ENCODE measurements at regions not wholly inside any gene's neighbourhood (a gene's known extent, or its start where the extent isn't known, plus 50 kb on each side); places are given as distances from the start of the nearest gene placed in this dataset.

GRCh38 chr6:71733970-71734899 is 152.1 kb upstream of the RIMS1 start:
- intact Hi-C loops (cut with DNase I) = no loop called here

DNA sequence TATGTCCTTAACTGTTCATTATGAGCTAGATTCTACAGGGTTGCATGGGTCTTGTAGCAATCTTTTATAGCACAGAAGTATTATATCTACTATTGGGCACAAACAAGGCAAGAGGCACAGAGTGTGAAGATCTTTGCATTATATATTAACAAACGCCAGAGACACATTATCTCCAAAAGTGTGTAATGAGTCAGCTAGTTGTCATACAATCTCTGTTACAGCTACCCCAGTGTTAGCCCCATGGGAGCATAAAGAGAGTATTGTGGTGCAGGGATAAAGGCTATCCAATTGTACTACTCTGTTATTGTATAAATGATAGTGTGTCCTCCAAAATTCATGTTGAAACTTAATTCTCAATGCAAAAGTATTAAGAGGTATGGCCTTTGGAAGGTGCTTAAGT is 148.4 kb upstream of the RIMS1 start:
- intact Hi-C loops (cut with DNase I) = no loop called here

More at GRCh38 chr6:71733970-71734899, 152.1 kb upstream of the RIMS1 start:
- Histone ChIP-seq H3K9ac (ENCODE audit: low read depth in 2 of 2, low read length in 2 of 2) (no peak overlapping the region), H3K27me3 (no peaks in the 10 kb centered on the region), H3K36me3 (no peaks in the 10 kb centered on the region), H3K4me3 (no peak overlapping the region), H3K4me1 (no peaks in the 10 kb centered on the region), H3K9me3 (no peaks in the 10 kb centered on the region), H3K27ac (no peak overlapping the region)
- DNase-seq = no peak
- no peak for TF ChIP-seq CTCF (IDR thresholded peaks at IDR 0.05)

DNA sequence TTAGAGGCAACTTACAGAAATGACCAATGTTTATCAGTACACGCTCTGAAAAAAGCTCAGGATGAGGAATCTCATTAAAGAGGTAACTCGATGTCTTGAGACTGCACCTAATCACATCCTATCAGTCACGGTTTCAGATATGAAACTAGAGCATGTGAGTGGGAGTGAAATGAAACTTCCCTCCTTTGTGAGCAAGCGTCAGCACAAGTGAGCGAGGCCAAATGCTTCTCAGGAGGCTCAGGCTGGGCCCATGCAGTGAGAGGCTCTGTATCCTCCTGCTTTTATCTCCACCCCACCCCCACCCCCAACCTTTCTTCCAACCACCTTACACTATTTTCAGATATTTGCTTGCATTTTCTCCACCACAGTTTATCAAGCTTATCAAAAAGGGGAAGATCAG is 140.8 kb upstream of the RIMS1 start:
- Histone ChIP-seq H3K9me3 (no peaks in the 10 kb centered on the region), H3K27me3 (no peaks in the 10 kb centered on the region), H3K27ac (no peak overlapping the region), H3K4me1 (no peaks in the 10 kb centered on the region), H3K9ac (ENCODE audit: low read depth in 2 of 2, low read length in 2 of 2) (no peak overlapping the region), H3K4me3 (no peak overlapping the region), H3K36me3 (no peaks in the 10 kb centered on the region)
- no peak for TF ChIP-seq CTCF (IDR thresholded peaks at IDR 0.05)
- no peak for DNase-seq
- intact Hi-C loops (cut with DNase I) = no loop called here

More for the DNA sequence above, 148.4 kb upstream of the RIMS1 start:
- Histone ChIP-seq H3K9me3 (no peaks in the 10 kb centered on the region), H3K4me3 (no peak overlapping the region), H3K27me3 (no peaks in the 10 kb centered on the region), H3K27ac (no peak overlapping the region), H3K4me1 (no peaks in the 10 kb centered on the region), H3K9ac (ENCODE audit: low read depth in 2 of 2, low read length in 2 of 2) (no peak overlapping the region), H3K36me3 (no peaks in the 10 kb centered on the region)
- TF ChIP-seq CTCF (IDR thresholded peaks at IDR 0.05) = no peak
- no peak for DNase-seq

- no peak overlapping the region for H3K27ac ChIP-seq
- H3K9ac ChIP-seq (ENCODE audit: low read depth in 2 of 2, low read length in 2 of 2) = no peak overlapping the region
- H3K9me3 ChIP-seq = no peaks in the 10 kb centered on the region
- TF ChIP-seq CTCF (IDR thresholded peaks at IDR 0.05) = no peak
- no peaks in the 10 kb centered on the region for H3K4me1 ChIP-seq
- DNase-seq = no peak
- intact Hi-C loops (cut with DNase I) = no loop called here
- H3K27me3 ChIP-seq = no peaks in the 10 kb centered on the region
- H3K4me3 ChIP-seq = no peak overlapping the region
- H3K36me3 ChIP-seq = no peaks in the 10 kb centered on the region
Measured at GRCh38 chr6:71766146-71766760, 120.1 kb upstream of the RIMS1 start.

GRCh38 chr6:71766796-71767195 is 119.6 kb upstream of the RIMS1 start:
- H3K27ac ChIP-seq = no peak overlapping the region

More at GRCh38 chr6:71766796-71767195, 119.6 kb upstream of the RIMS1 start:
- no peak for DNase-seq
- Histone ChIP-seq H3K9me3 (no peaks in the 10 kb centered on the region), H3K4me1 (no peaks in the 10 kb centered on the region), H3K9ac (ENCODE audit: low read depth in 2 of 2, low read length in 2 of 2) (no peak overlapping the region), H3K36me3 (no peaks in the 10 kb centered on the region), H3K27me3 (no peaks in the 10 kb centered on the region), H3K4me3 (no peak overlapping the region)
- intact Hi-C loops (cut with DNase I) = no loop called here
- no peak for TF ChIP-seq CTCF (IDR thresholded peaks at IDR 0.05)
